ENCODE measurements at regions not wholly inside any gene's neighbourhood (a gene's known extent, or its start where the extent isn't known, plus 50 kb on each side); places are given as distances from the start of the nearest gene placed in this dataset.
A peak's percentile ranks its signal among the peaks of the same experiment; 100 is the strongest.
"Not testable (repeated sequence)": the region's sequence is repeated elsewhere in the genome, so short reads cannot be mapped to it uniquely, and the experiment has no call there.

DNA sequence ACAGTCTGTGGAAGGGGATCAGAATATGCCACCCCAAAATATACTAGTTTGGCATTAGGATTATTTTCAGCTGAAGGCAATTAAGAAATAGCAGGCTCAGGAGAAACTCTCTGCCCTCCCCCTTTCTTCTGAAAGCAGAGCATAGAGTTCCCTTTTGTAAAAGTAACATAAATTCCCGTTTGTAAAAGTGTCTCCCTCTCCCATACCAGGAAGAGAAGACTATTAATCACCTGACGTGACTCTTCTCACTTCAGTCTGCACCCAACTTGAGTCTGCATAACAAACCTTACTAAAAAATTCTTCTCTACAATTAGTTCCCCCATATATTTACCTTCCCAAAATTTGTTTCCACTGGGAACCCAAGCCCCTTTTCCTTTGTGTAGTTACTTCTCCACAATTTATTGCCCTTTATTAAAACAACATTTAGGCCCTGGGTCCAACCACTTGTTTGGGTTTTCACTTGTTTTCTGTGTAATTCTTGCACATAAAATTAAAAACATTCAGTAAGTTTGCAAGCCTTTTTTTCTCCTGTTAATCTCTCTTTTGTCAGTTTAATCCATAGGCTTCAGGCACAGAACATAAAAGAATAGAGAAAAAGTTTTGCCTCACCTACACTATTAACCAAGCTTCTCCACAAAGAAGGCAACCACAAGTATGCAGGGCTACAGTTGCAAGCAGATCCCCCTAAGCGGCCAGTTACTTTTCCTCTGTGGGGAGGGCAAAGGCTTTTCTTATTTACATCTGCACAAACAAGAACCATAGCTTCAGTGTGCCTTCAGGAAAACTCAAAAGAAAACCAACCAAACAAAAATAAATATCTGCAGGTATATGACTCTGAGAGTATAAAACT is 73.8 kb upstream of the EPCAM start:
- no peak for DNase-seq

DNA sequence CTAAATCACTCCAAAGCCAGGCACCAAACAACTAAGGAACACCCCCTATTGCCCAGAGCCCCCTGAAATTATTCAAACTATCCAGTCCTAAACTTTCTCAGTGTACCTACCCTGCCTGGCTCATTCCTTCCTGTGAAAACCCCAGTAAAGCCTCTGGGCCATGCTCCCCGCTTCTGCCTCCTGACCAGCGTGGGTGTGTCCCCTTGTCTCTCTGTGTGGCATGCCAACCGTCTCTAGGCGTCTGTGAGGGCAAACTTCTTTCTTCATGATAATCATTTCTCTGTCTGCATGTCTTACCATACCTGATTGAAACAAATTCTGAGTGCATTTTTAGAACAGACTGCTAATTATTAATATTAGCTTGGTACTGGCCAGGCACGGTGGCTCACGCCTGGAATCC is 75.1 kb upstream of the EPCAM start:
- peak; percentile 70 for DNase-seq

DNA sequence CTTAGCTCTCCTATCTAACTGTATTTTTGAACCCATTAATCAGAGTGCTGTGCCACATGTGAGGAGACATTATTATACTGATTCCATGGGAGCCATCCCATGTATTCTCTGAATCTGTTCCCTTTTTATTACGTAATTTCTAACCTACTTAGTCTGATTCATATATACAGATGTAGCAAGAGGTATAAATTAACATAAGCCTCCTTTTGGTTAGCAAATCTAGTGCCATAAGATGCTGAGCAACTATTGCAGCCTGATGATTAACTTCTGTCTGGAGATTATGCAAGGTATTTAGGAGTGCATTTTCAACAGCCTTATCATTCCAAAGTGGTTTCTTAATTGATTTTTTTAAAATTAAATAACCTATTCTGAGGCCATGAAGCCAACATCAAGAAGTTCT is 80.2 kb upstream of the EPCAM start:
- no peak for DNase-seq

DNA sequence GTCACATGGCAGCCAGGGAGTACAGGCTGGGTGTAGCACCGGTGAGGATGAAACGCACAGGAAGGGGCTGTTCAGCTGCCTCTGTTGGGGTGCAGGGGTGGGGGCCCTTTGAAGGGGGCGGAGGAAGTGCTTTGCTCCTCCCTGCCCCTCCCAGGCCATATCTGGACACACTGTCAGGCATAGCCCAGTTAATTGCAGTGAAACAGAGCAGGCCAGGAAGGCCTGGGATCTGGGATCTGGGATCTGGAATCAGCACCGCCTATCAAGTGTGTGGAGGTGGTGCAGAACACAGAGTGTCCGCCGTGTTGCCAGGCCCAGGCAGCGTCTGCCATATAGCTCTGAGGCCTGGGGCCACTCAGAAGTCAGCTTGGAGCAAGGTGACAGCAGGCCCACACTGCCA is 85.5 kb upstream of the EPCAM start:
- DNase-seq, result no peak

DNA sequence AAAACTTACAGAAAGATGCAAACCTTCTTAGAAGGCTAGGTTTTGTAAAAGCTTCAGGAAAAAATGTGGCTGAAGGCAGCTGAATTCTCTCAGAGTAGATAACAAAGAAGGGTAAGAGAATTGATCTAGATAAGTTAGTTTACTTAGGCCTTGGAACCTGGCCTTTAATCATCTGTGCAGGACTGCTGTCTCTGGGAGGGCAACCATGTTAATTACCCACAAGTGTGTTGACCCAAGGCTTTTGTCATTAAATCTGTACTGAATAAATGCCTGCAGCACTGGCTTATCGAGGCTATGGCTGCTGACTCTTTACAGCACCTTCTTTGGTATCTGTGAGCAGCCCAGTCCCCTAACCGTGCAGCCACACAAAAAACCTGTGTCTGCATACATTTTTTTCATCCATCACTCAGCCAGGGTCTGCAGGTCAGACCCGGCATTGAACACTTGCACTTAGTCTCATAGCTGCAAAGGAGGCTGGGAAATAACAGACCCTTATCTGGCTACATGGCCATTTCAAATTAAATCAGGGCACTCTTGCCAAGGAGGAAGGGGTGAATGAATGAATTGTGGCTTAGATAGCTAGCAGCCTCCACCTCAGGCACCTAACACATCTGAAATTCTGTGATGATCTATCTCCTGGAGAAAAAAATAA is 86.4 kb upstream of the EPCAM start:
- DNase-seq, result no peak

DNA sequence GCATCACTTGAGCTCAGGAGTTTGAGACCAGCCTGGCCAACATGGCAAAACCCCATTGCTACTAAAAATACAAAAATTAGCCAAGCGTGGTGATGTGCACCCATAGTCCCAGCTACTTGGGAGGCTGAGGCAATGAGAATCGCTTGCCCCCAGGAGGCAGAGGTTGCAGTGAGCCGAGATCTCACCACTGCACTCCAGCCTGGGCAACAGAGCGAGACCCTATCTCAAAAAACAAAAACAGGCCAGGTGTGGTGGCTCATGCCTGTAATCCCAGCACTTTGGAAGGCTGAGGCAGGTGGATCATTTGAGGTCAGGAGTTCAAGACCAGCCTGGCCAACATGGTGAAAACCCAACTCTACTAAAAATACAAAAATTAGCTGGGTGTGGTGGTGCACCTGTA is 89.6 kb upstream of the EPCAM start:
- not testable (repeated sequence) for DNase-seq

DNA sequence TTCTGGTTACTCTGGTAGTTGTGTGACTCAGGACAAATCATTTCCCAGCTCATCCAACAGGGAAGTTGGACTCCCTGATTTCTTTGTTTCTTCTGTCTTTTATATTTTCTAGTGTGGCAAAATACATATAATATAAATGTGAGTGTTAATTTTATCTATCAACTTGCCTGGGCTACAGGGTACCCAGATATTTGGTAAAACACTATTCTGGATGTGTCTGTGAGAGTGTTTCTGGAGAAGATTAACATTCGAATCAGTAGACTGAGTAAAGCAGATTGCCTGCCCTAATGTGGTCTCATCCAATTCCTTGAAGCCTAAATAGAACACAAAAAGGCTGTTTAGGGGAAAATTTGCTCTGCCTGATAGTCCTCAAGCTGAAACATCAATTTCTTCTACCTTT is 91.1 kb upstream of the EPCAM start:
- DNase-seq, result no peak

DNA sequence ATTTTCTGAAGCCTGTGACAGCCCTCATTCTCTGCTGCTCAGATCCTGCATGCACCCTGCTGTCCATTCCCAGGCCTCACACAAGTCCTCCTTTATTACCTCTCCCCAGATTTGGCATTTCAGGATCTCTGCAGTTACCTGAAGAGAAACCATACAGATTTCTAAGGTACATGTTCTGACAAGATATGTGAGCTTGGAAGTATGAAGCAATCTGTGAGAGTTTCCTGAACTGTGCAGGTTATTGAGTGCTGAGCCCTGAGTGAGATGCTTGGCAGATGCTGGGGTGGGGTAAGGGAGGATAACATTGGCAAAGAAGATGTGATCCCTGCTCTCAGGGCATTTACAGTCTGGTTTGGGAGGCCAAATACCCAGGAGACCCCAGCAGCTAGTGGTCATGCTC is 91.9 kb upstream of the EPCAM start:
- no peak for DNase-seq

DNA sequence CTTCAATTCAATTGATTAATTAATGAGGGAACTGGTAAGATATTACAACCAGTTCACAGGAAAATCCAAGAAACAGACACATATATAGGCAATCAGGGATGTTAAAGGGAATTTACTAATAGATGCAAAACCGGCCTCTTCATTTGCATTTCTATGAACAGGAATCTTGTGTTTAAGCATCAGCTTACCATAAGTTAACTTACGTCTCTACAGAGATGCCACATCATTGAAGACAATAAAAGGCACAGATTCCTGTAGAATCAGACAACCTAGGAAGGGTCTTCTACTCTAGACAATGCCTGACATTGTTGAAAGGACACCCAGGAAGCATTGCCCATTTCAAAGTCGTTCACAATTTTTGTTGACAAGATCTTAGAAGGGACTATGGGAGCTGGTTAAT is 93.0 kb upstream of the EPCAM start:
- no peak for DNase-seq

DNA sequence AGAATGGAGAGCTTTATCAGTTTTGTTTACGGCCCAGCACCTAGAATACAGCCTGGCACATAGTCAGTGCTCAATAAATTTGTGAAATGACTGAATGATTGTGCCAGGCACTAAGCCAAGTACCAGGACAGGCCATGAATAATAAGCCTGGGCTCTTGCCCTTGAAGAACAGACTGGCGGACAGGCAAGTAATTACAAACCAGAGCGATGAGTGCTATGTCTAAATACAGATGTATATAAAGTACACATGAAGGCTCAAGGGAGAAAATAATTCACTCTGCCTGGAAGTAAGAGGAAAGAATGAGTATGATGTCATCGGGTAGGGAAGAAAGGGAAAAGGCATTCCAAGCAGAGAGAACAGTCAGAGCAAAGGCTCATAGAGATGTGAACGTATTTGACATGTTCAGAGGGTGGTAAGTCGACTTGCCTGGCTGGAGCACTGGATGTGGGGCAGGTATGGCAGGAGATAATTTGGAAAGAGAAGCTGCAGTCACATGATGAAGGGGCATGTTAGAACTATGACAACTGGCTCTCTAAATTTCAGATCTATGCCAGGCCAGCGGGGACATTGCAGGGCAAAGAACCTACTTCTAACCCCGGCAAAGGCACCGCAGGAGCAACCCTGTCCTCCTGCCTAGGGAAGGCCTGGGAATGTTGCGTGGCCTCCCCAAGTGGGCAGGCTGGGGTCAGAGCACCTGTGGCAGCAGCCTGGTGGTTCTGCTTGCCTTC is 94.9 kb upstream of the EPCAM start:
- DNase-seq, result no peak

DNA sequence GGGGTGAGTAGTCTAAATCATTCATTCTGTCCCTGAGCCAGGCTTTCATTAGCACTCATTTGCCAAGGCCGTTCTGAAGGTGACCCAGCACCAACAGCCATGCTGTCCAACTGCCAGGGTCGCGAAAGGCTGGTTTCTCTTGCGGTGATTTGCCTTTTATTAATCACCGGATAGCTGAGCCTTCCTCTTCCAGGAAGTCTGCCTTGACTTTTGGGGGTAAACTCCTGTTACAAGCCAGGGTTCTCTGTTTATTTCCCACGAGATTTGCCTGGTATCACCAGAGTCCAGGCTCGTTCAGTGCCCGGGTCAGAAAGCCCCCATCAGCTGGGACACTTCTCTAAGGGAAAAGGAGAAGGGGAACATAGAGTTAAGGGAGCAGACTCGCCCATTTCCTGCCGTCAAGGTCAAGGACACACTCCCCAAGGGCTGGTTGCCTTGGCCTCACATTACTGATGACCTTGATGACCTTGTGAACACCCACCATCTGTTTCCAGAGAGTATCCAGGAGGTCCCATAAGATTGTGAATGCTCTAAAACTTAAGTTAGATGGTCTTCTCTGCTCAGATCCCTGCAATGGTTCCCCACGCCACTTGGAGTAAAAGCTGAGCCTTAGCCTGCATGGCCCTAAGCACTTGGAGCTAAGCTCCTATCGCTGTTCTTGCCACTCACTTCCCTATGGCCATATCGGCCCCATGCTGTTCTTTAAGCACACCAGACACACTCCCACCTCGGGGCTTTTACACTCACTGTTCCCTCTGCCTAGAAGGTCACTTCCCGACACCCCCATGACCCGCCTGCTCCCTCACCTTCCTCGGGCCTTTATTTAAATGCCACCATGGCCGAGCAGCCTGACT is 96.0 kb upstream of the EPCAM start:
- no peak for DNase-seq

DNA sequence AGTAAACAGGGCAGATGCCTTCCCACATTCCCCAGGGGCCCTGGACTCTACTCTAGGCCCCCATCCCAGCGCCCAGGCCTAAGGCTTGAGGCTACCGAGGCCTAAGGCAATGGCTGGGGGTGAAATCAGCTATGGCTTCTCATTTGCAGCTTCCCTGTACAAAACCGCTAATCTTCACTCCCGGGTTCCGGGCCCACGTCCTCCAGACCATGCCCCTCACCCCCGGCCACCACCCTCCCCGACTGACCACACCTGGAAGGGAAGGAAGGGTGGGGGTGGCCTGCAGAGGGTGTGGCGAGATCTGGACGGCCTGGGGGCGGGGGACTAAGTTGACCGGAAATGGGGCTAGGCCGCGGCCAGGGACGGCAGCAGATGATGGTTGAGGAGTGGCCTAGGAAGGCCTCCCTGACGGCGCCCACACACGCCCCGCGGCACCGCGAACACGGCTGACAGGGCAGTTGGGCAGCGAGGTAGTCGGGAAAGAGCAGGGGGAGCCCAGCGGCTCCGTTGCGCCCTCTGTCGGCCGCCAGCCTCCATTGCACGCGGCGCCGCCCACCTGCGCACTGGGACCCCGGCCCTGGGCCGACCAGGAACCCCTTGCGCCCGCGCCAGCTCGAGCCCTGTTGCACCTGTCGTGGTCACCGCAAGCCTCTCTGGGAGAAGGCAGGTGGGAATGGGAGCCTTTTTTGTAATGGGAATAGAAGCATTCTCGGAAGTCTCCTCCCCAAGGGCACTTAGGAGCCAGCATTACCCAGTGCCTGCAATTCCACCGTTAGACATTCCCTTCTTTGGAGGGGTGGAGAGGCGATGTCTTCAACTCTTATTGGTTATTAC is 95.9 kb upstream of the CALM2 start:
- DNase-seq, result peak; percentile 76

DNA sequence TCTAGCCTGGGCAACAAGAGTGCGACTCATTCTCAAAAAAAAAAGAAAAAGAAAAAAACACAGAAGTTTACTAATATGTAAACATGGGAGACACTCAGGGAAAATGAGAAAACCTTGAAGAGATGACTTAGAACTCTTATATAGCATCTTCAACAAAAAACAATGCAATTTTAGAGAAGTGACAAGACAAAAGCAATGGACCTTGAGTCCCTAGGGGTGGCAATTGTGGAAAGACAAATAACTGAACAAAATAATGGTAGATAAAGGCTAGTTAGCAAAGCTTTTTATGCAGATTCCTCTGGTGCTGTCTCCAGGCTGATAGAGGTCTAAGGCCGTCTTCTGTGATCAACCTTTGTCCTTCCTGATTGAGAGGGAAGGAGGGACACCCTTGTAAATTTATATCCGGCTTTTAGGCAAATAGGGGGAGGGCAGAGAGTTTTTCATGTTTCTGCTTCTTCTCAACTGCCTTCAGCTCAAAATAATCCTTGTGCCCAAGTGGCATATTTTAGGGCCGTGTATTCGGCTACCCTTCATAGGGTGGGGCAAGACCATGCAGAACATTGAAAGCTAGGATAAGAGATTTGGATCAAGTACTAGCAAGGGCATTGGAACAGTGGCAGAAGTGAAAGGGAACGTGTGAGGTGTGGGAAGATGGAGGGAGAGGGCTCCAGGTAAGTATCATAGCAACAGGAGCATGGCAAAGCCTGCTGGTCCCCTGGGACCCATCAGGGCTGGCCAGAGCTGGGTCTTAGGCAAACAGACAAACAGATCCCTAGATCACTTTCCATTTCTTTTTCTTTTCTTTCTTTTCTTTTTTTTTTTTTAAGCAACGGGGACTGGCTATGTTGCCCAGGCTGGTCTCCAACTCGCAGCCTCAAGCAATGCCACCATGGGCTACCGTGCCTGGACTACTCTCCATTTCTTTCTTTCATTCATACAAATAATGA is 95.0 kb upstream of the CALM2 start:
- DNase-seq, result no peak

DNA sequence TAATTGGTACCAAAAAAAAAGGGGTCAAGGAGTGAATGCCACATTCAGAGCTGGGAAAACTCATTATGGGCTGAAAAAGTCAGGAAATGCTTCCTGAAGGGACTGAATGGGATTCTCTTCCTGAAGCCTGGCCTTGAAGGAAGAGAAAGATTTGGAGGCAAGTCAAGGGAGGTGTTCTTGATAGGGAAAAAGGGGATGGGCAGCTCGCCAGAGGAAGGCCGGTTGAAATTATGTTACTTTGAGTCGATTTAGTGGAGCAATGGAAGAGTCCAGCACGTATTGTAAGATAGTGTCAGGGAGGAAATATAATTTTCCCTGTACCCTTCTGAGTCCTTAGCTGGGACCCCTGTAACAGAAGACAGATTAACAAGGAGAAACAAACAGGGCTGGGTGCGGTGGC is 94.1 kb upstream of the CALM2 start:
- DNase-seq, result no peak

DNA sequence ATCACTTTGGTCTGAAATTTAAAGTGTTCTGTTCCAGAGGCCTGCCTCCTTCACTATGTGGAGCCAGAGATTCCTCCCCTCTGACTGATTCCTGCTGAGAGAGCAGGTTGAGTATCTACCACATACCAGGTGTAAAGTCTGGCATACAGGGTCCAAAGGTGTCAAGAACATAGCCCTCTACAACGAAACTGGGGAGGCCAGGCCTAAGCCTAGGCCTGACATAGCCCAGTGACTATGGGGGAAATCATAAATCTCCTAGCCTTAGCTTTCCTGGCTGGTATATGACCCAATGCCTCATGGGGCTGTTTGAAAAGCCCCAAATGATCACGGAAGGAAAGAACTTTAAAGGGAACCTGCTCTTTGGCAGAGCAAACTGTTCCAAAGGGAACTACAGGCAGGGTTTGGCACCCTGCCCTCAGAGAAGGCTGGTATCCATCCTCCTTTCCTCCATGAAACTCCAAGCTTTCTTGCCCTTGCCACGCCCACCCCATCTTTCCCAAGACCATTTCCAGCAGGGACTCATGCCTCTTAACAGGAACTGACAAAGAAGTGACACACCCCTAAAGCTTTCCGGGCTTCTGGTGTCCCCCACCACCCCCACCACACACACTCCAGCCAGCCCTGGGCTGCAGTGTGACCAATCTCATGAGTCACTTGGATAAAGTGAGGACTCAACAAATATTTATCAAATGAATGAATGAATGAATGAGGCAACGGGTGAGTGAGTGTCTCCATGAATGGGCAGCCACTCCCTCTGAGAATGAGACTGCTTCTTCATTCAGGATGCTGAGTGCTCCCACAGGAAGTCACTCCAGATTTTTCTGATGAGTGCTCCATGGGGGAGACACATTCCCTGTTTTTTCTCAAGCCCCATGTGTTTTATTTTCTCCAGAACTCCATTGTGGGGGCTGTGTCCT is 93.3 kb upstream of the CALM2 start:
- DNase-seq, result no peak

DNA sequence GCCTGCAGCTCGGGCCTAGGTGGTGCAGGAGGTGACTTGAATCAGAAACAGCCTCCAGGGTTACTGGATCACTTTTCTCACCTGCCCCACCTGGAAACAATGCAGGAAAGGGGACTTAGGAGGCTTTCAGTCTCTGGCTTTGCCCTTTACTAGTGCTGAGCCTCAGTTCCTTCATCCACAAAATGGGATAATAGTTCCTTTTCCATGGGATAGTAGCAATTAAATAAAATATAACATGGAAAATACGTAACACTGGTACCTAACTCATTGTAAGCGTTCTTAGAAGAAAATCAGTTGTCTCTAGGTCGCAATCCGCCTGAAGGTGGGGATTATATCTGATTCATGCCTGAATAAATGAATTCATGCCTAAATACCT is 91.4 kb upstream of the CALM2 start:
- no peak for DNase-seq

DNA sequence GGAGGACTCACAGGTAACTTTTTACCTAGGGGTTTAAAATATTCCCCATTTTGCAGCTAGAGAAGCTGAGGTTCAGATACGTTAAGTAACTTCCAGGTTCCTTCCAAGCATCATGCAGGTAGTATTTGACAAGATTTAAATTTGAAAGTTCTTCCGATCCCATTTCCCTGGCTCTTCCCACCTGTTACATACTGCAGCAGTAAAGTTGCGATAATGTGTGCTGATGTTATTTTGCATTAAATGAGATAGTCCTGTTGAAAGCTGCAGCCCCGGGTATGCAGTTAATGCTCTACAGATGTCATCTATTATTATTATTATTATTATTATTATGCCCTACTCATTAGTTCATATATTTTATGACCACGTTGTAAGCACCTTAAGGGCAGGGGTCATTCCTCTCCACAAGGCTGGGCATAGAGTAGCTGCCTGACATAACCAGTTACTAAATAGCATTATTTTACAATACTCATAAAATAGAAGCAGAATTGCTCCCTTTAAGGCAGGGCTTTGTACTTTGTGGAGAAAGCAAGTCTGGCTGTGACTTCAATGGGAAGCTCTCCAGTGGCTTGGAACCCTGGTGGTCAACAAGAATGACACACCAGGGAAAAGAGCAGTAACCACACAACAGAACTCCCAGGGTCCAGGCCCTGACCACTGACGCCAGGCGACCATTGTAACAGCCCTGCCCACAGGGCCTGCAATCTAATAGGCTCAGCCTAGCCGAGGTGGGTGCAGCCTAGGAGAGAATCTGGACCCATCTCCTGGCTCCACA is 90.8 kb upstream of the CALM2 start:
- DNase-seq, result no peak

DNA sequence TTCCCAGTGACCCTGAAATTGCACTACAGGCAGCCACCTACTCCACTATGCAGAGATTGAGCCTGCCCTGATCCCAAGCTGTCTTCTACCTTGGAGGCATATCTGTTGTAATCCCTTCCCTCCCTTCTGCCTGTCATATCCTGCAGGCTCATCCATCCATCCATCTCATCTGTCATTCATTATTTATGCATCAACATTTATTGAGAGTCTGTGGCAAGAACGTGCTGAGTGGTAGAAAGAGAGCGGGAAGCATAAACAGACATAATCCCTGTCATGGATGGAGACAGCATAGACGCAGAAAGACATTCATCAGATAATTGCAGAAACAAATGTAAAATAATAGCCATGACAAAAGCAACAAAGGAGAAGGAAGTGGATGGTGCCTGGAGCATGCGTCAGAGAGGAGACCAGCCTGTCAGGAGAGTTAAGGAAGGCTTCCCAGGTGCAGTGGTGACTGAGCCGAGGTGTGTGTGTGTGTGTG is 89.5 kb upstream of the CALM2 start:
- no peak for DNase-seq

DNA sequence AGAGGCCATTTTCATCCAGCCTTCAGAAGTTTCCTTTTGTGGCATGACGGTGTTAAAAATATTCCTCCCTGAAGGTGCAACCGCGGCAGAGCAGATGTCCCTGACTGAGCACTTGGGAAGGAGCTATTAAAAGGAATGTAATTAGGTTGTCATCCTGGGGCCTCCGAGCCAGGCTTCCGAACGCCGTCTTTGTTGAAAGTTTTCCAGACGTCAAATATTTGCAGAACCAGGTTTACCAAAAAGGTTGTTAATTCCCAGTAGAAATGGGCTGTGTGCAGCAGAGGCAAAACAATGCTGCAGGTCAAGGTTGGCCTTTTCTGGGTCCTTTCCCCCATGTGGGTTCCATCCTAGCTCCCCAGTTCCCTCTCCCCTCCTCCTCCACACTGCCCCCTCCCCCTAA is 88.8 kb upstream of the CALM2 start:
- DNase-seq, result no peak
